IPS DF 4.7 (cell line): ENCODE measurements at regions not wholly inside any gene's neighbourhood (a gene's known extent, or its start where the extent isn't known, plus 50 kb on each side); places are given as distances from the start of the nearest gene placed in this dataset.

Source experiments
- DNase-seq: peaks from one replicate; pipeline ENCODE4 v3.0.0-alpha.2; 2013; ENCODE audit warnings: low spot score; ENCODE audit errors: extremely low read depth

GRCh38 chr11:120061036-120061760 is 76.7 kb downstream of the TRIM29 start:
- DNase-seq, result no peak

DNA sequence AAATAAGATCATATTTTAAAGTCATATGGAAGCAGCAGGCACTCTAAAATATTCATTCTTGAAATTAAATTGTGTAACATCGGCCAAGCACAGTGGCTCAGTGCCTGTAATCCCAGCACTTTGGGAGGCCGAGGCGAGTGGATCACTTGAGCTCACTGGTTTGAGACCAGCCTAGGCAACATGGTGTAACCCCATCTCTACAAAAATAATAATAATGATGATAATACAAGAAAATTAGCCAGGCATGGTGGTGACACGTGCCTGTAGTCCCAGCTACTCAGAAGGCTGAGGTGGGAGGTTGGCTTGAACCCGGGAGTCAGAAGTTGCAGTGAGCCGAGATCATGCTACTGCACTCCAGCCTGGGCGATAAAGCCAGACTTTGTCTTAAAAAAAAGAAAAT is 77.4 kb downstream of the TRIM29 start:
- no peak for DNase-seq

DNA sequence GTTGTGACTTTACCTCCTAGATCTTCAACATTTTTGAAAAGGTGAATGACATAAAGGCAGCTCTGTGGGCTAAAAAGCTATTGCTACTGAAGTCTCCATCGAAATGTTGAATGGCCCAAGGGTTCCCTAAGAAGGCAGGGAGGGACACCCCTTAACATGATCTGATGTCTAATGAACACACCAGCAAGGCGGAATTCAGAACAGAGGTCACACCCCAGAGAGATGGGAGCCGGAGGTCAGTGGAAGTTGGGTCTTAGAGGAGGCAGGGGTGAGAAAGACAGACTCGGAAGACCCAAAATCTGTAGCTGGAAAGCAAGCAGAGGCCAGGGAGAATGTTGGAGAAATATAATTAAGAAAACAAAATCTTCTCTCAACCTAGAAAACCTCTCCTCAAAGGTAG is 79.0 kb downstream of the TRIM29 start:
- DNase-seq, result no peak

- DNase-seq, result no peak
Observed at GRCh38 chr11:120057595-120058581, 80.0 kb downstream of the TRIM29 start.

GRCh38 chr11:120057028-120057330 is 80.9 kb downstream of the TRIM29 start:
- DNase-seq, result no peak

- DNase-seq, result no peak
Observed at GRCh38 chr11:120056301-120057027, 81.4 kb downstream of the TRIM29 start.

DNA sequence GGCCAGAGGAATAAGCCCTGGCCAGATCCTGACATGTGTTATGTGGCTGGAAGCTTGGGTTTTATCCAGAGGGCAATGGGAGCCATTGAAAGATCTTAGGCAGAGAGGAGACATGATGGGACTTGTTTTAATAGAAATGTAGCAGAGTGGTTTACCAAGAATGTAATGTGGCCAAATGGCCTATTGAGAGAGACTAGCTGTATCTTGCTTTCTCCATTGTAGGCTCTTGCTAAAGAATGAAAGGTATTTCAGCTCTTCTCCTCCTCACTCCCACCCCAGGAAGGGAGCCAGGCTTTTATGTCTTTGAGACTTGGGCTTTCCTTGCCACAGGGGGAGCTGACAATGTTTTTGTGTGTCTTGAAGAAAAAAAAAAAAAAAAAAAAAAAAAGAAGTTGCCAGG is 82.3 kb downstream of the TRIM29 start:
- no peak for DNase-seq

- DNase-seq, result no peak
Observed at GRCh38 chr11:120054753-120055045, 83.2 kb downstream of the TRIM29 start.

DNA sequence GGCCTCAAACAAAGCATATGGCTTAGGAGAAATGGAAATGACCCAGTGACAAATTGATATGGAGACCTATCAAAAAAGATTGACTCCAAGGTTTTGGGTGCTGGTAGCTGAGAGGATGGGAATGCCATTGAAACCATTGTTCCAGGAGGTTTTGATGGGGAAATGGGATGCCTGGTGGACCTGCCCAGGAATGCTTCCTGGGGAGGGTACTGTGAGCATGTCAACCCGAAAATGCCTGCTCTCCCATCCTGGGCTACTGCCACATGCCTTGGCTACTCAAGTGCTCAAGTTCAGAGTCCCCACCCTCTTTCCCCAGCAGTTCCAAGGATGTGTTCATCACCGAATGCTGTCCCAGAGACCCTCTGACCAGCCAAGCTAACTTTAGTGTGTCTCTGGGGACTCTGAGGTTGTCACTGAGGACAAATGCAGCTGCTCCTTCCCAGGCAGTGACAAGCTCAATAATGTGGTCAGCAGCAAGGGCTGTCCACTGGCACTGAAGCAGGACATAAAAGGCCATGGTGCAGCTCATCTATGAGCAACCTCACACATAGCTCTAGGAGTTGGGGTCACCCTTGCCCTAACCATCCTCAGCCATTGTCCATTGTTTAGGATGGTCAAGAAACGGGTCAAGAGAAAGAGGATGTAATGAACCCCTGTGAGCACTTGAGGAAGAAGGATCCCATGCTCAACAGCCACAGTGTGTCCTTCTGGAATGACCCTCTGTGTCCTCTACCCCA is 83.7 kb downstream of the TRIM29 start:
- no peak for DNase-seq

DNA sequence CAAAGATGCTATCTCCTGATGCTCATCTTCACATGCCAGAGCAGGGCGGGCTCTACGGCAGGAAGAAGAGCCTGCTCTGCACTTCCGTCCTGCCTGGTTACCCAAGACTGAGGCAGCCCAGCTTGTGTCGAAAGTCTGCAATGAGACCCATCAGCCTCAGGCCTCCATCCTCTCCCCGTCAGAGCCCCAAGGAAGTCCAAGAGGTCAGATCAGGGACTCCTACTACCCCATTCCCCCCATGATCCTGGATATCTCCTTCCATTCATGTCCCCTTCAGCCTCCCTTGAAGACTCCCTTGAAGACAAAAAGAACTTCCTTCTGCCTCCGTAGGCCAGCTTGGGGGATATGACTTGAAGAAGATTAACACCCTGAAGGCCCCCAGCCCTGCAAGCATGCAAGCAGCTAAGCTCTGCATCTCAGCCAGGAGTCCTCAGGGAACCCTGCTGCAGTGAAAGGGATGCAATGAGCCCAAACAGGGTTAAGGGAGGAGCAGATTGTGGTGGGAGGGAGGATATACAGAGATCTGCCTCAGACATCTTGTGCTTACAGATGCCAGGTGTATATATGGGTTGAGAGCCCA is 85.6 kb downstream of the TRIM29 start:
- DNase-seq, result no peak

DNA sequence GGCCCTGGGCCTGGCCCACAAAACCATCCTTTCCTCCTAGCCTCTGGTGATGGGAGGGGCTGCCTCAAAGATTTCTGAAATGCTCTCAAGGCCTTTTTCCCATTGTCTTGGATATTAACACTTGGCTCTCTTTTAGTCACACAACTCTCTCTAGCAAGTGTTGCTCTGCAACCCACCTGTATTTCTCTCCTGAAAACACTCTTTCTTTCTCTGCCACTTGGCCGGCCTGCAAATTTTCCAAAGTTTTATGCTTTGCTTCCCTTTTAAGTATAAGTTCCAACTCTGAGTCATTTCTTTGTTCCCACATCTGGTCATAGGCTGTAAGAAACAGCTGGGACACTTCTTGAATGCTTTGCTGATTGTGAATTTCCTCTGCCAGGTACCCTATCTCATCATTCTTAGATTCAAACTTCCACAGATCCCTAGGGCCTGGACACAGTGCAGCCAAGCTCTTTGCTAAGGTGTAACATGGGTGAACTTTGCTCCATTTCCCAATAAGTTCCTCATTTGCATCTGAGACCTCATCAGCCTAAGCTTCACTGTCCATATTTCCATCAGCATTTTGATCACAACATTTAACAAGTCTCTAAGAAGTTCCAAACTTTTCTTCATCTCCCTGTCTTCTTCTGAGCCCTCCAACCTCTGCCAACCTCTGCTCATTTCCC is 93.8 kb downstream of the TRIM29 start:
- DNase-seq, result no peak

DNA sequence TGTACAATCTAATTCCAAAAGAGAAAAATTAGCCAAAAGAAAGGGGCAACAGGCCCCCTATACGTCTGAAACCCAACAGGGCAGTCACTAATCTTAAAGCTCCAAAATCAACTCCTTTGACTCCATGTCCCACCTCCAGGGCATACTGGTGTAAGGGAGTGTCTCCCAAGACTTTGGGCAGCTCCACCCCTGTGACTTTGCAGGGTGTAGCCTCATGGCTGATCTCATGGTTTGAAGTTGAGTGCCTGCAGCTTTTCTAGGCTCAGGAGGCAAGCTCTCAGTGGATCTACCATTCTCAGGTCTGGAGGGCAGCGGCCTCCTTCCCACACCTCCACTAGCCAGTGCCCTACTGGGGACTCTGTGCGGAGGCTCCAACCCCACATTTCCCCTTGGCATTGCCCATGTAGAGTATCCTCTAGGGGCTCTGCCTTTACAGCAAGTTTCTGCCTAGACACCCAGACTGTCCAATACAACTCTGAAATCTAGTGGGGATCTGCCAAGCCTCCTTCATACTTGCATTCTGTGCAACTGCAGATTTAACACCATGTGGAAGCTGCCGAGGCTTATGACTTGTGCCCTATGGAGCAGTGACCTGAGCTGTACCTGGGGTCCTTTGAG is 94.5 kb downstream of the TRIM29 start:
- DNase-seq, result no peak

DNA sequence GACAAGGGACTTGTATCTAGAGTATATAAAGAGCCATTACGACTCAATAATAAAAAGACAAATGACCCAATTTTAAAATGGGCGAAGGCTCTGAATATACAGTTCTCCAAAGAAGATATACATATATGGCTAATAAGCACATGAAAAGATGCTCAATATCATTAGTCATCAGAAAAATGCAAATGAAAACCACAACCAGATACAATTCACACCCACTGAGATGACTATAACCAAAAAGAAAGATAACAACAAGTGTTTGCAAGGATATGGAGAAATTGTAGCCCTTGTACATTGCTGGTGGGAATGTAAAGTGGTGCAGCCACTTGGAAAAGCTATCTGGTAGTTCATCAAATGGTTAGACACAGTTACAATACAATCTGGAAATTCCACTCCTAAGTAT is 96.3 kb downstream of the TRIM29 start:
- DNase-seq, result no peak

- no peak for DNase-seq
Observed at GRCh38 chr11:120040151-120040840, 97.6 kb downstream of the TRIM29 start.

DNA sequence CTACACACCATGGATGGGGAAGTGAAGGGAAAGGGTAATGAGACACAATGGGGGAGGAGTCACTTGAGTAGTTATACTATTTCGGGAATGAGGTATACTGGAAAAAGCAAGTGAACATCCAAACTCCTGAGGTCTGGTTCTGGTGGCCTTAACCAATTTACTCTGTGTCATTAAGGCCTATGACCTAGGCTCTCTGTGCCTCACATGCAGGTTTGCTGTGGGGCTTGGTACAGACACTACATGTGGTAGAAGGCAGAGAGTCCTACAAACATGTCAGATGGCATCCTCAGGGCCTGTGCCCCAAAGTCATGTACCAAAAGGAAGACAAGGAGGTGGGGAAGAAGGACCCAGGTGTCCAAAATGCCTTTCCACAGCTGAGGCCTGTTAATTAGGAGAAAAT is 98.9 kb downstream of the TRIM29 start:
- no peak for DNase-seq

GRCh38 chr11:120037111-120037510 is 100.8 kb downstream of the TRIM29 start:
- DNase-seq, result no peak

DNA sequence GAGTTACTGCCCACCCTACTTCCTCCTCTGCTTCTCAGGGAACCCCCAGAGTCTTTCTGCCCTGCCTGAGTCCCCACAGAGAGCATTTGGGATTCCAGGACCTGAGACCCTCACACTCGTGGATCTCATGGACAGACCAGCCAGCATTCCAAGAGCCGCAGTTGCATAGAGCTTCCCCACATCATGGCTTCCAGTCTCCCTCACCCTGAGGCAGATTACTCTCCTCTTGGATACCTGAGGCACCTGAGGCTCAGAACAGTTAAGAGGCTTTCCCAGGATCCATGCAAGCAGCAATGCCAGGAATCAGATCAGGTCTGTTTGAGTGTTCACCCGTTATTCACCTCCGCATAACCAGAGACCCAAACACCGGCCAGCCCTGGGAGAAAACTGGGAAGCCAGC is 102.2 kb downstream of the TRIM29 start:
- no peak for DNase-seq

GRCh38 chr11:120034881-120035630 is 102.9 kb downstream of the TRIM29 start:
- DNase-seq, result no peak
